GM18909 (cell line): ENCODE measurements at regions not wholly inside any gene's neighbourhood (a gene's known extent, or its start where the extent isn't known, plus 50 kb on each side); places are given as distances from the start of the nearest gene placed in this dataset.

Experiments
- ATAC-seq: cut with Tn5 transposase; IDR thresholded peaks from one replicate; pipeline ENCODE4 v1.9.1; 2021; ENCODE audit warnings: mild to moderate bottlenecking; ENCODE audit not compliant: unreplicated experiment, poor library complexity

DNA sequence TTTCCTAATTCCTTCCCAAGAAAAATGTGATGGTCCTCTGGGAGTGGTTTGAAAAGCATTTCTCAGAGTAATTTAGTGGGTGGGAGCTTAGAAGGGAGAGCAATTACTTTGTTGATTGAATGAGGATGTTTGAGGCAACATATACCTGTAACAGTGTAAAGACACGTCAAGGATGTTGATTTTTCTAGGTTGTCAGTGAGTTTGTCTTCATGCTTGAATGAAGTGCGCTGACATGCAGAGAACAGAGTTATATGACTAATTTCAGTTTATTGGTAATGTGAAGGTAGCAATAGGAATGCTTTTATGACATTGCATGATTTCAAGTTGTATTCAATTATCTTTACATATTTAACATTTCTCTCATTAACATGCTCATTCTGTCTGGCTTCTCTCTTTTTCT is 286.9 kb downstream of the NFKBIZ start:
- ATAC-seq = no peak

DNA sequence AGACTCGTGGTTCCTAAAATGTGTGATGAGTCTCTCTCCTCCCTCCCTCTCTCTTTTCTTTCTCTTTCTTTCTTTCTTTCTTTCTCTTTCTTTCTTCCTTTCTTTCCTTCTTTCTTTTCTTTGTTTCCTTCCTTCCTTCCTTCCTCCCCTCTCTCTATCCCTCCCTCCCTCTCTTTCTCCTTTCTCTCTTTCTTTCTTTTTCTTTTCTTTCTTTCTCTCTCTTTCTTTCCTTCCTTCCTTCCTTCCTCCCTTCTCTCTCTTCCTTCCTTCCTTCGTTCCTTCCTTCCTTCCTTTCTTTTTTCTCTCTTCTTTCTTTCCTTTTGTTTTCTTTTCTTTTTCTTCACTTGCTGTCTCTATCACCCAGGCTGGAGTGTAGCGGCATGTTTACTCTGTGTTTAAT is 290.8 kb downstream of the NFKBIZ start:
- ATAC-seq = no peak

DNA sequence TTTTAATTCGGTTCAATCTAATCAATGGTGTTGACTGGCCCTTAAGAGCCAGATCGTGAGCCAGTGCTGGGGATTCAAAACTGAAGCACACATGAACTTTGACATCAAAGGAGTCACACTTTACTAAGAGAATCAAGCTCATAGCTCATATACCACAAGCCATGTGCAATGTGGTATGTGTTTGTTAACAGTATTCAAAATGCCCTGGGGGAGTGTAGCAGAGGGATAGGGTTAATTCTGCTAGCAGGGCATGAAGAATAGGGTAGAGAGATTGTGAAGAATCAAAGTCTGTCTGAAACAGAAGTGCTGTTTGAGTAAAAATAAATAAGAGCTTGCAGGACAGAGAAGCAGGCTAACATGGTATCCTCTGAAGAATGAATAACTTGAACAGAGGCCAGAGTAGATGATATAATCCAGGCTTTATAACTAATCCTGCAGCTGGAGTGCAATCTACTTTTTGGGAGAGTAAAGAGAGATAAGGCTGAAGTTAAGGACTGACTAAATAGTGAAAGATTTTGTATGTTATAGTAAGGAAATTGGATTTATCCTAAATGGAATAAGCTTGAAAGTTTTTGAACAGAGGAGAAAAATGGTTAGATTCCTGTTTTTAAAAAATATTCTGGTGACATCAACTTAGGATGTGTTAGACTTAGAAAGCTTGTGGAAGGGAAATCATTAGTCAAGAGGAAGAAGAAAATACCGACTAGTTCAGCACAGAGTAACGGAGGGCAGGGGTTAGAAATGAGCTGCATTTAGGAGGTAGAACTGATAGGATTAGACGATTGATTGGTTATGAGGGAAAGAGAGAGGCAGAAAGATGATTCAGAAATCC is 292.0 kb downstream of the NFKBIZ start:
- no peak for ATAC-seq

DNA sequence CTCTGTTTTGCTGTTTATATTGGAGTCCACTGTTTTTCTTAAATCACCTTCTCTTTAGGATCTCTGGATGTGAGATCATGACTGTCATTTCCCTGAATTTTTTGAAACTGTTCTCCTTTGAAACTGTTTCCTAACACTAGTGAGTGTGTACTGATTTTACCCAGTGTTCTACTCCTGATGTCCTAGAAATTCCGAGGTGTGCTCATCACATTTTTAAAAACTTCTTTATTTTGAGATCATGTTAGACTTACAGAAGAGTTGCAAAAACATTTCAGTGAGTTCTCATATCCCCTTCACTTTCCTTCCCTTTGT is 292.6 kb downstream of the NFKBIZ start:
- ATAC-seq = no peak

GRCh38 chr3:102142379-102143060 is 292.3 kb upstream of the ZPLD1 start:
- no peak for ATAC-seq

GRCh38 chr3:102143536-102143935 is 291.3 kb upstream of the ZPLD1 start:
- no peak for ATAC-seq

DNA sequence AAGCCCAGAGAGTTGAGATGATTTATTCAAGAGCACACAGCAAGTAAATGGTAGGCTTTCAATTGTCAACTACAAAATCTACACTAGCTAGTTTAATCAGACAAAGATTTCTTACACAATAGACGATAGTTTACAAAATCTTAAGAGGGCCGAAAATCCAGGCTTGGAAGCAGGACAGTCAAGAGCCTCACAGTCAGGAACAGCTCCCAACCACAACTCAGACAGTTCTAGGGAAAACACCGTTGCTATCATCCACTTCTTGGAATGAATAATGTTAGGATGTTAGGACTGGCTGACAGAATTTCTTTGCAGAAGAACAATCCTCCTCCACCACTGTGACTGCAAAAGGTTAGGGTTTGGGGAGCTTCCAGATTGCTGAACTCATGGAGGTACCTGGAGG is 290.8 kb upstream of the ZPLD1 start:
- no peak for ATAC-seq

- ATAC-seq = no peak
These were observed 286.0 kb upstream of the ZPLD1 start for GRCh38 chr3:102148598-102149337.

DNA sequence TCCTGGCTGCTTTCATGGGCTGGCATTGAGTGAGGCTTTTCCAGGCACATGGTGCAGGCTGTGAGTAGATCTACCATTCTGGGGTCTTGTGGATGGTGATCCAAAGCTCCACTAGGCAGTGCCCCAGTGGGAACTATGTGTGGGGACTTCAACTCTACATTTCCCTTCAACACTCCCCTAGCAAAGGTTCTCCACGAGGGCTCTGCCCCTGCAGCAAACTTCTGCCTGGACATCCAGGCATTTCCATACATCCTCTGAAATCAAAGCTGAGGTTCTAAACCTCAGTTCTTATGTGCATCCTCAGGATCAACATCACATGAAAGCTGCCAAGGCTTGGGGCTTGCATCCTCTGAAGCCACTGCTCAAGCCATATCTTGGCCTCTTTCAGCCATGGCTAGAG is 282.9 kb upstream of the ZPLD1 start:
- ATAC-seq = no peak

DNA sequence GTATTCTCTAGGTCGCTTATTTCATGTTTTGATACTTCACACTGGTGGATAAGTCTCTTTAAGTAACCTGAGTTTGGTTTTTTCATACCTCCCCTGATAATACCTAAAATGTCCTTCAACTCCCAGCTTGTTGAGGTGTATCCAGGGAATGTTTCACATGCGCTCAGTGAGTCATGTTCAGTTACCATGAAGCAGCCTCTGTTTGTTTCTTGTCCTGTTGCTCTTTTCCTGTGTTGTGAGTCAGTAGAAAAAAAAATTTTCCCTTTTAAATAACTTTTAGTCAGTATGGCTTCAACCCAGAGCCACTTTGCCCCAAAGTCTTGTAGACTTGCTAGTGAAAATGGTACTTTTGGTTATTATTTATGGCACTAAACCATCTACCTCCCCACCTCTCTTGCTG is 278.4 kb upstream of the ZPLD1 start:
- no peak for ATAC-seq

GRCh38 chr3:102158080-102158740 is 276.6 kb upstream of the ZPLD1 start:
- no peak for ATAC-seq

DNA sequence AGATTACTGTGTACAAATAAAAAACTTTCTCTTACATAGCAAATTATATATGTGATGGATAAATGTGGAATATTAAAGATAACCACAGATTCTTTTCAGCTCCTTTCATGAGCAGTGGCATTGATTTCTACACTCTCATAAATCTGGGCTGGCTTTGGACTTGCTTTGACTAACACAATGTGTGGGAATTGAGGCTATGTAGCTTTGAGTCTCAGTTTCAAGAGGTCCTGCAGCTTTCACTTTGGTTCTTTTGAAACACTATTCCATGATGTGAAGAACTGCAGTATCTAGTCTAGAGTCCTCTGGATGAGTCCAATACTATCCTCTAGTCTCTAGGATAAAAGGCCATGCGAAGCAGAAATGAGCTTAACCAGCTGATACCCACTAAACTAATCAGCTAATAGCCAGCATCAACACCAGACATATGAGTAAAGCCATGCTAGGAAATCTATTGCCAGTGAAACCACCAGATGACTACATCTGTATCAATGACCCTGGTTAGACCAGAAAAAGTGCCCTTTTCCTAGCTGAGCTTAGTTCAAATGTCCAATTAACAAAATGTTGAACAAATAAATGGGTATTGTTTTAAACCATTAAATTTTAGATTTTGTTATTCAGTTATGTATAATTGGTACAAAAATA is 274.9 kb upstream of the ZPLD1 start:
- ATAC-seq = no peak

DNA sequence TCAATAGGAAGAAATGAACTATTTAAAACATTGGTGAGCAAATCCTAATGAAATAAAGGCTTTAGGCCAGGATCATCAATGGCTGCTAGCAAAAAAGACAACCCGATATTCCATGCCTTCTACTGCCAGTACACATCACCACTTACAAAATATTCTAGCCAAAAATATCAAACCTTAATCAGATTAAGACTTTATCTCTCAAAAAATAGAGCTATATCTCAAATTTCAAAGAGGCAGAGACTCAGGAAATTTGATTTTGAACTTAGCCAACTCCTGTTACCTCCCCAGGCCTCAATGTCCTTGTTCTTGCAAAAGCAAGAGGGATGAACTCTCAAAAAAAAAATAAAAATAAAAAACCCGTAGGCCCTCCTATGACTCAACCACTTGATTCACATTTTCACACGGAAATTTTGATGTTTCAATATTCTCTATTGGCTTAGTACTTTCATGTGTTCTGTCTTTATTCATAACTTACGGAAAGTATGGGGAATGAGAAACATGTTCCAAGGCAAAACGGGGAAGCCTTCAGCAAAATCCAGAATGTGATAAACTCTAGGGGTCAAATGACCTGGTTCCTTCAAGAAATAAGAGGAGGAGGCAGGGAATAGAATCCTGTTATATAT is 273.3 kb upstream of the ZPLD1 start:
- no peak for ATAC-seq

- ATAC-seq = no peak
These were observed 272.6 kb upstream of the ZPLD1 start for GRCh38 chr3:102162251-102162650.

DNA sequence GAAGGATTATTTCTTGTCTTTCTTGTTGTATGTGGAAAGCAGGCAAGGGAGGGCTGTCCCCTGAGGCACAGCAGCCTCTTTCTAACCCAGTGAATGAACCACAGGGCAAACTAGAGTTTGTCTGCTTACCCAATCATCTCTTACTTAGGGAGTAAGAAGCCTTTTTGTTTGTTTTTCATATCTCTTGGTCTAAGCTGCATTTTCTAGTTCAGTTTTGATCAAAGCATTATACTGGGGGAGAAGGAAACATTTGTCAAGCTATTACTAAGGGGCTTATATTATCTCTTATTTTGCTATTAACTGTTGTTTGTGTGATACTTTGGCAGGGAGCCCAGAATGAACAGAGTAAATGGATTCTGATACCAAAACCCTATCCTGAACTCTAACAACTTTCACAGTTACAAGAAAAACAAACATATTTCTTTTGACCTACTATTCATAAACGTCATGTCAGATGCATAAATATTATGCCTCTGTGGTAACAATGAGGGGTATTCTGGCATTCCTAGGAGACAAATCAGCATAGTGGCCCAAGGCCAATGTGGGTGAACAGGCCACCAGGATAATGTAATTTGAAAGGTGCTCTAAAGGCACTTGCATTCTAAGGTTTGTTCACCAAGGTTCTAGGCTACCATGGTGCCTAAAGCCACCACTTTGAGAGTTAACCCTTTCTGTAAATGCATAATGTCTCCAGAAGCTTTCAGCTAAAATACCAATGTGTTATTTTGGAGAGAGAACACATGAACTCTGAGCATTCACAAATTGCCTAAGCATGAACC is 271.6 kb upstream of the ZPLD1 start:
- ATAC-seq = no peak

DNA sequence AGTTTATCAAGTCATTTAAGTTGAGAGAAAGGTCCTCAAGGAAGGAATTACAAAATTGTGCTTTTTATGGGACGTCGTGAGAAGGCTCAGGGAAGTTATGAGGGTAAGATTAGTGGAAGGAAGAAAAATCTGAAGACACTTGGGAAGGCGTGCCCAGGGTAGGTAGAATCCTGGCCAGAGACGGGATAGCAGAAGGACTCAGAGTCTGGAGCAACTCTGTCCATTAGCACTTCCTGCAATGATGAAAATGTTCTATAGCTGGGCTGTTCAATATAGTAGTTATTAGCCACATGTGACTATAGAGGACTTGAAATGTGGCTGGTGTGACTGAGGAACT is 271.0 kb upstream of the ZPLD1 start:
- no peak for ATAC-seq

DNA sequence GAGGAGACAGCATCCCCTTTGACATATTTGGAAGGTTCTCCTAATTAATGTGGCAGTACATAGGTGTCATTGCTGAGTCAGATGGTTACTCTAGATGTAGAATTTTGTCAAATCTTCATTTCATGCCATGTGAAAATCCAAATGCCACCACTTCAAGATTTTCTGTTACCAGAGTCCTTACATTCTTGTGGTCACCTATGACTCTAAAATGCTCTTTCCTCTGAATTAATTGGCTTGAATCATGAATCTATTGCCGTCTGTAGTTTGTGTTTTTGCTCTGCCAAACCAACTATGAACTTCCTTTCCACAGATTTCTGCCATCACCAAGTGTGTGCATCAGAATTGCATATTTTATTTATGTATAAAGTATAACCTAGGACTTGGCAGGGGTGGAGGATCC is 269.4 kb upstream of the ZPLD1 start:
- no peak for ATAC-seq

DNA sequence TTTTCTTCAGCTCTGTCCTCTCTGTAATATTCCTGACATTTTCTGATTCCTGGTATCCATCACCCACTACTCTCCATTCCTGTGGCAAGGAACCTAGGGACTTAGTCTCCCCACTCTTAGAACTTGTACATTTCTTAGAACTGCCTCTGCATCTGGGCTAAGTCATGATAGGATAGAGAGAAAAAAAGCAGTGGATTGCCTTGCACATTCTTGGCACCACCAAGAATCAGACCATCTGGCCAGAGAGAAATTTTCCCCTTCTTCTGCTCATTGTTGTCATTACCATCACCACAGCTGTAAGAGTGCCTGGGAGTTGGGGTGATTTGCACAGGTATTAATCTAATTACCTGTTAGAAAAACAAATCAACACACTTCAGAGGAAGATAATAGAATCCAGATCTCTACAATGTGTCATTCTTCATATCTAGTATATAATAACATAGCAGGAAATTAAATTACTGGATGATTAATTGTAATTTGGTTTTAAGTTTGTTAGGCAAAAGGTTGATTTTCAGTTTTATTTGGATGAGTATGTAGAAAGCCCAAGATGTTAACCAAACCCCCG is 264.8 kb upstream of the ZPLD1 start:
- ATAC-seq = no peak

GRCh38 chr3:102170545-102170944 is 264.3 kb upstream of the ZPLD1 start:
- ATAC-seq = no peak
